Astrocyte of the cerebellum (primary cell): ENCODE measurements at regions not wholly inside any gene's neighbourhood (a gene's known extent, or its start where the extent isn't known, plus 50 kb on each side); places are given as distances from the start of the nearest gene placed in this dataset.

Source experiments
- DNase-seq: peaks from one replicate; pipeline ENCODE4 v3.0.0-alpha.2; 2011; ENCODE audit warnings: low read depth
- H3K4me3 ChIP-seq: 2 replicates; pipeline ENCODE4 v1.5.1; 2011; ENCODE audit warnings: mild to moderate bottlenecking, low read depth, low read length, moderate library complexity
- in situ Hi-C: cut with HindIII; loops from 2 replicates; pipeline ENCODE4 v1.10.0; 2017; ENCODE audit warnings: low sequenced_read_pairs
- TF ChIP-seq, protein P1 (sequence below): IDR thresholded peaks from 2 replicates; pipeline ENCODE4 v1.5.1; 2012; ENCODE audit warnings: low read length, low read depth, moderate library complexity, mild to moderate bottlenecking; ENCODE audit errors: missing control alignments

DNA sequence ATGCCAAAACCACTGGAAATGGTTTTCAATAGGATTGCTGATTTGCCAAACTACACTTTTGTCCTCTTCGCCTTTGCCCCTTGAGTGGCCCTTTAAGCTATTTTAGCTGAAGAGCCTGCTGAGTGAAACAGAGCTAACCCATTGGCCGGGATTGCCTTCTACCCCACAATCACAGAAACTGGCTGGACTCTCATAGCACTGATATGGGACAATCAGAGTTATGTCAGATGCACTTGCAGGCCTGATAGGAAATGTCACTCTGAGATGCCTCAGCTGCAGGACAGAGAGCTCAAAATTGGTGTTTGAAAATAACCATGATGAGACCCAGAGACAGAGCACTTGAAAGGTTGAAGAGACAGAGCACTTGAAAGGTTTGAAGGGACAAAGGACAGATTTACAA lies 354.4 kb downstream of the BRINP2 start:
- DNase-seq: no peak
- in situ Hi-C loops: no loop called here
- no peak overlapping the region for H3K4me3 ChIP-seq
- TF ChIP-seq, protein P1, sequence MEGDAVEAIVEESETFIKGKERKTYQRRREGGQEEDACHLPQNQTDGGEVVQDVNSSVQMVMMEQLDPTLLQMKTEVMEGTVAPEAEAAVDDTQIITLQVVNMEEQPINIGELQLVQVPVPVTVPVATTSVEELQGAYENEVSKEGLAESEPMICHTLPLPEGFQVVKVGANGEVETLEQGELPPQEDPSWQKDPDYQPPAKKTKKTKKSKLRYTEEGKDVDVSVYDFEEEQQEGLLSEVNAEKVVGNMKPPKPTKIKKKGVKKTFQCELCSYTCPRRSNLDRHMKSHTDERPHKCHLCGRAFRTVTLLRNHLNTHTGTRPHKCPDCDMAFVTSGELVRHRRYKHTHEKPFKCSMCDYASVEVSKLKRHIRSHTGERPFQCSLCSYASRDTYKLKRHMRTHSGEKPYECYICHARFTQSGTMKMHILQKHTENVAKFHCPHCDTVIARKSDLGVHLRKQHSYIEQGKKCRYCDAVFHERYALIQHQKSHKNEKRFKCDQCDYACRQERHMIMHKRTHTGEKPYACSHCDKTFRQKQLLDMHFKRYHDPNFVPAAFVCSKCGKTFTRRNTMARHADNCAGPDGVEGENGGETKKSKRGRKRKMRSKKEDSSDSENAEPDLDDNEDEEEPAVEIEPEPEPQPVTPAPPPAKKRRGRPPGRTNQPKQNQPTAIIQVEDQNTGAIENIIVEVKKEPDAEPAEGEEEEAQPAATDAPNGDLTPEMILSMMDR: no peak

DNA sequence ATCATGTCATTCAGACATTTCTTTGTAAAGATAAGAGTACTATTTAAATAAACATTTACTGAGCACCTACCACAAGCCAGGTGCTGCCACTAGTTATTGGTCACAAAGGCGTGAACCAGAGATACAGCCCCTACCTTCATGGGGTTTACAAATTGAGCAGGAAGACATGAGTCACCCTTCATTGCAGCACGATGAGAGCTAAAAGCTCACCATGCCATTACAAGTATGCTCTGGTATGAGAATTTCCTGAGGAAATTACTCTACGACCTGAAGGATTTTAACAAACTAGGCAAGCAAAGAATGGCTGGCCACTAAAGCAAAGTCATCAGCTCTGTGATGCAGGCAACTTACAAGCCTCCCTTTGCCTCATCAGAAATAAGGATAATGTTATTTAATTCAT lies 346.8 kb downstream of the BRINP2 start:
- TF ChIP-seq, protein P1: no peak
- in situ Hi-C loops: no loop called here
- no peak overlapping the region for H3K4me3 ChIP-seq
- no peak for DNase-seq

DNA sequence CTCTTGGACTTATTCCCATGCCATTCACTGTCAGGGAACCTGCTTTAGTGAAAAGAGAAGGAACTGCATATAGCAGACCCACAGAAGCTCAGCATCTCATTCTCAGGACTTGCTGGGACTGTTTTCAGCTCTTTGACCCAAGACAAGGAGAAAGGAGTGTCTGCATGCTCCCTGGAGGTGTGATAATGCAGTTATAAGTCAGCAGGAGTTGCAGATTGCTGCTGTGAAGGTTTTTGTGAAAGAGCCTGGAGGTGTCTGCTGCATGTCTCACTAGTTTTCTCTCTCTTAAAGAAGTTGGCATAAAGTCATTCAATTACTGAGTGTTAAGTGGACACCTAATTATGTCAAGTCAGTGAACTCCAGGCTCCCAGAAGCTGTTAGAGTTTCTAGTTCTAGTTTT lies 343.4 kb downstream of the BRINP2 start:
- in situ Hi-C loops: no loop called here
- H3K4me3 ChIP-seq: no peak overlapping the region
- TF ChIP-seq, protein P1: no peak
- no peak for DNase-seq

DNA sequence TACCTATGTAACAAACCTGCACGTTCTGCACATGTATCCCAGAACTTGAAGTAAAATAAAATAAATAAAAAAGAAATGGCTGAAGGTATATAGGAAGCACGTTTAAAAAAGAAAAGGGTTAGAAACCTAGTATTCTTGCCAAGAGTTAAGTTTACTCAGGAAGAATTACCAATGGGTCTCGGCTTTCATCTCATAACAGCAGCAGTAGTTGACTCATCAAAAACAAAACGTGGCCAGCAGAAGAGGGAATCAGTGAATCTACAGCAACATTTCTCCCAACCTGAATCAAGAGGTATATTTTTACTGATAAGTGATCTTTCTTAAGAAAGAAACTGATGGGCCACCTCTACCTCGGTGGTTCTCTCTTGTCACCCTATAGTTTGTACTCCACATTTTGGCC lies 340.3 kb downstream of the BRINP2 start:
- no peak overlapping the region for H3K4me3 ChIP-seq
- DNase-seq: no peak
- in situ Hi-C loops: no loop called here
- TF ChIP-seq, protein P1: no peak

DNA sequence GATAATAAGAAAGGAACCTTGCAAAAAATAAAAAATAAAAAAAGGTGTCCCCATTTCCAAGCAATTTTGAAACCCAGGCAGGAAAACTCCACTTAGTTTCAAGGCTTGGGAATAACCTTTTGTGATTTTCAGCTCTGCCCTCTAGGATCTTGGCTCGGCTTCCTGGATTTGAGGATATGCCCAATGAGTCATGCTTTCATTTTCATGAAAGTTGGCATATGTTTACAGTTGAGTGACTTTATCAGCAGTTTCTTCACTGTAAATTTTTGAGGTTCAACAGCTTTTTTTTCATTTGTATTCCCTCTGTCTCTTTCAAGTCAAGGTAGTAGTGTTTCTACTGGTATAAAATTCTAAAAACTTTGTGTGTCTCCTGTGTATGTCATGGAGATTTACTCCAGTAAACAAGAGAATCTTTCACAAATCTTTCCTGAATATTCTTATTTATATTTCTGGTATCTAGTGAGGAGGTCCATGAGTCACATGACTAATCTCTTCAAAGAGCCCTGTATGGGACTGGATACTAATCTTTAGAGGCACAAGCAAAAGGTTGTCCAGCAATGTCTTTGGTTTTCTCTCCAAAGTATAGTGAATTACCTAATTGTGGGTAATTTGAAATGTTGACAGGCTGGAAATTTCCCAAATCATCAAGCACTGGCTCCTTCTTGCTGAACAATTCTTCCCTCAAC lies 335.3 kb downstream of the BRINP2 start:
- no peak for DNase-seq
- in situ Hi-C loops: no loop called here
- no peak overlapping the region for H3K4me3 ChIP-seq
- TF ChIP-seq, protein P1: no peak

DNA sequence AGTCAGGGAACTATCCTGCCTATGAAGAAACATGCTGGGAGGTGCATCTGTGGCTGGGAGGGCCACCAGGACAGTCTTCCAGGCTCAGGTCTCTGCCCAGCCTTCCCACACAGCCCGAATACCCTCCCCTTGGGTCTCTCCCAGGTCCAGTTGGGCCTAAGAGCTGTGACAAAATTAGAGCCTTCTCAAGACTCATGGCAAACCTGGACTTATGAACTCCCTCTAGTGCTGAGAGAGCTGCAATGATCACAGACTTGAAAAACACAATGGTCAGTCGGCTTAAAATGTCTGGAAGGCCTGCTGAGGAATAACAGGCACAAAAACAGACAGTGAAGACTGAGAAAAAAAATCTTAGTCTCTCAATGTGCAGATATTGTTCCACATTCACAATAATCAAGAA lies 325.1 kb downstream of the BRINP2 start:
- in situ Hi-C loops: no loop called here
- no peak for DNase-seq
- no peak overlapping the region for H3K4me3 ChIP-seq
- TF ChIP-seq, protein P1: peak; percentile 2
